ENCODE measurements at regions not wholly inside any gene's neighbourhood (a gene's known extent, or its start where the extent isn't known, plus 50 kb on each side); places are given as distances from the start of the nearest gene placed in this dataset.

DNA sequence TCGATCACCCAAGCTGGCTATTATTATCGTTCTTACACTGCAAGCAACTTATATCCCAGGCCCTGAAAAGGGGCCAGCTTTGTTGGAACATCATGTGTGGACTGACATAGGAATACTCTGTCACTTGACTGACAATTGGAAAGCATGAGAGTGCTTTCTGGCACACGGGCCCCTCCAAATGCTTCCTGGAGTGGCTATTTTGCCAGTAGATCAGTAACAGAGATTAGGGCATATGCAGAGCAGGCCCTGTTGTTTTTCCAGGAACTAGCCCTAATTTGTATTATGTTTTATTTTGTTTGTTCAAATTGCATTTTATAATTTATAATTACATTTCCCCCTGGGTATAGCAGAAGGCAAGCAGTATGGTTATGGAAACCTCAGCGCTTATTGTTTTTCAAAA, 170.1 kb upstream of the FRMD6 start:
- TF ChIP-seq, protein P1, sequence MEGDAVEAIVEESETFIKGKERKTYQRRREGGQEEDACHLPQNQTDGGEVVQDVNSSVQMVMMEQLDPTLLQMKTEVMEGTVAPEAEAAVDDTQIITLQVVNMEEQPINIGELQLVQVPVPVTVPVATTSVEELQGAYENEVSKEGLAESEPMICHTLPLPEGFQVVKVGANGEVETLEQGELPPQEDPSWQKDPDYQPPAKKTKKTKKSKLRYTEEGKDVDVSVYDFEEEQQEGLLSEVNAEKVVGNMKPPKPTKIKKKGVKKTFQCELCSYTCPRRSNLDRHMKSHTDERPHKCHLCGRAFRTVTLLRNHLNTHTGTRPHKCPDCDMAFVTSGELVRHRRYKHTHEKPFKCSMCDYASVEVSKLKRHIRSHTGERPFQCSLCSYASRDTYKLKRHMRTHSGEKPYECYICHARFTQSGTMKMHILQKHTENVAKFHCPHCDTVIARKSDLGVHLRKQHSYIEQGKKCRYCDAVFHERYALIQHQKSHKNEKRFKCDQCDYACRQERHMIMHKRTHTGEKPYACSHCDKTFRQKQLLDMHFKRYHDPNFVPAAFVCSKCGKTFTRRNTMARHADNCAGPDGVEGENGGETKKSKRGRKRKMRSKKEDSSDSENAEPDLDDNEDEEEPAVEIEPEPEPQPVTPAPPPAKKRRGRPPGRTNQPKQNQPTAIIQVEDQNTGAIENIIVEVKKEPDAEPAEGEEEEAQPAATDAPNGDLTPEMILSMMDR (IDR thresholded peaks at IDR 0.05; ENCODE audit: insufficient read depth, low read length, poor library complexity, severe bottlenecking) = no peak
- no peak for TF ChIP-seq EZH2phosphoT487 (conservative IDR thresholded peaks at IDR 0.05; ENCODE audit: low read length)
